ENCODE measurements at regions not wholly inside any gene's neighbourhood (a gene's known extent, or its start where the extent isn't known, plus 50 kb on each side); places are given as distances from the start of the nearest gene placed in this dataset.

DNA sequence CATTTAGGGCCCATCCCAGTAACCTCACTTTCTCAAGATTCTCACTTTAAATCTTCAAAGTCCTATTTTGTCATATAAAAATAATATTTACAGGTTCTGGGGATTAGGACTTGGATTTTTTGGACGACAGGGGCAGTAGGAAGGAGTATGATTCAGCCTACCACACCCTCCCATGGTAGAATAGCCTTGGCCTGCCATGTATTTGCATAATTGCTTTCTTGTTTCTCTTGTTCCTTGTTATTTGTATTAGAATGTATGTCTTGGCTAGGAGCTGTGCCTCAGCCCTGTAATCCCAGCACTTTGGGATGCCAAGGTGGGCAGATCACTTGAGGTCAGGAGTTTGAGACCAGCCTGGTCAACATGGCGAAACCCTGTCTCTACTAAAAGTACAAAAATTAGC, 92.5 kb downstream of the ELAPOR2 start:
- TF ChIP-seq, protein P1, sequence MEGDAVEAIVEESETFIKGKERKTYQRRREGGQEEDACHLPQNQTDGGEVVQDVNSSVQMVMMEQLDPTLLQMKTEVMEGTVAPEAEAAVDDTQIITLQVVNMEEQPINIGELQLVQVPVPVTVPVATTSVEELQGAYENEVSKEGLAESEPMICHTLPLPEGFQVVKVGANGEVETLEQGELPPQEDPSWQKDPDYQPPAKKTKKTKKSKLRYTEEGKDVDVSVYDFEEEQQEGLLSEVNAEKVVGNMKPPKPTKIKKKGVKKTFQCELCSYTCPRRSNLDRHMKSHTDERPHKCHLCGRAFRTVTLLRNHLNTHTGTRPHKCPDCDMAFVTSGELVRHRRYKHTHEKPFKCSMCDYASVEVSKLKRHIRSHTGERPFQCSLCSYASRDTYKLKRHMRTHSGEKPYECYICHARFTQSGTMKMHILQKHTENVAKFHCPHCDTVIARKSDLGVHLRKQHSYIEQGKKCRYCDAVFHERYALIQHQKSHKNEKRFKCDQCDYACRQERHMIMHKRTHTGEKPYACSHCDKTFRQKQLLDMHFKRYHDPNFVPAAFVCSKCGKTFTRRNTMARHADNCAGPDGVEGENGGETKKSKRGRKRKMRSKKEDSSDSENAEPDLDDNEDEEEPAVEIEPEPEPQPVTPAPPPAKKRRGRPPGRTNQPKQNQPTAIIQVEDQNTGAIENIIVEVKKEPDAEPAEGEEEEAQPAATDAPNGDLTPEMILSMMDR (IDR thresholded peaks at IDR 0.05): no peak
- no peak for TF ChIP-seq EP300 (IDR thresholded peaks at IDR 0.05)
- no peak for TF ChIP-seq POLR2AphosphoS5 (IDR thresholded peaks at IDR 0.05)
- TF ChIP-seq POLR2A (IDR thresholded peaks at IDR 0.05): no peak

Measured in stomach (tissue), 4 donors.